Calu3 (cell line): ENCODE measurements at regions not wholly inside any gene's neighbourhood (a gene's known extent, or its start where the extent isn't known, plus 50 kb on each side); places are given as distances from the start of the nearest gene placed in this dataset.
A peak's percentile ranks its signal among the peaks of the same experiment; 100 is the strongest.

Source experiments
- BruUV-seq: library from RNA; stranded (reverse); fragments of 400-500 nt; replicated peaks from 2 replicates; lab custom pipeline; 2021; lab: Mats Ljungman, UMichigan
- CTCF ChIA-PET: fragments of 300-600 bp; sonication (Branson Sonifier 250); formaldehyde crosslinking; loops from one replicate; lab custom pipeline; 2022; ENCODE audit warnings: antibody characterized with exemption; lab: Charles Lee
- DNase-seq: peaks from one replicate; pipeline ENCODE4 v3.0.0; 2022
- H3K27ac Mint-ChIP-seq: one replicate; pipeline ENCODE4 v1.8.0; 2022; ENCODE audit warnings: mixed read lengths; ENCODE audit not compliant: unreplicated experiment
- H3K27me3 Mint-ChIP-seq: one replicate; pipeline ENCODE4 v1.8.0; 2022; ENCODE audit warnings: mixed read lengths; ENCODE audit not compliant: unreplicated experiment
- H3K36me3 Mint-ChIP-seq: one replicate; pipeline ENCODE4 v1.8.0; 2022; ENCODE audit warnings: mild to moderate bottlenecking, moderate library complexity, mixed read lengths; ENCODE audit not compliant: insufficient read depth, unreplicated experiment
- H3K4me1 Mint-ChIP-seq: one replicate; pipeline ENCODE4 v1.8.0; 2022; ENCODE audit warnings: mild to moderate bottlenecking, low read depth, mixed read lengths; ENCODE audit not compliant: unreplicated experiment
- H3K4me3 Mint-ChIP-seq: one replicate; pipeline ENCODE4 v1.8.0; 2022; ENCODE audit warnings: mild to moderate bottlenecking, low read depth, moderate library complexity, mixed read lengths; ENCODE audit not compliant: unreplicated experiment
- H3K9me3 Mint-ChIP-seq: one replicate; pipeline ENCODE4 v1.8.0; 2022; ENCODE audit warnings: low read depth, mixed read lengths; ENCODE audit not compliant: unreplicated experiment
- intact Hi-C: fragments of 100-400 bp; cut with micrococcal nuclease; formaldehyde crosslinking; loops from one replicate; pipeline ENCODE4 v1.10.0; 2022; ENCODE audit not compliant: unreplicated experiment
- TF ChIP-seq, protein P1 (sequence below): fragments of 200-600 bp; IDR thresholded peaks from one replicate; pipeline ENCODE4 v1.8.0; 2022; ENCODE audit warnings: antibody characterized with exemption; ENCODE audit not compliant: unreplicated experiment

DNA sequence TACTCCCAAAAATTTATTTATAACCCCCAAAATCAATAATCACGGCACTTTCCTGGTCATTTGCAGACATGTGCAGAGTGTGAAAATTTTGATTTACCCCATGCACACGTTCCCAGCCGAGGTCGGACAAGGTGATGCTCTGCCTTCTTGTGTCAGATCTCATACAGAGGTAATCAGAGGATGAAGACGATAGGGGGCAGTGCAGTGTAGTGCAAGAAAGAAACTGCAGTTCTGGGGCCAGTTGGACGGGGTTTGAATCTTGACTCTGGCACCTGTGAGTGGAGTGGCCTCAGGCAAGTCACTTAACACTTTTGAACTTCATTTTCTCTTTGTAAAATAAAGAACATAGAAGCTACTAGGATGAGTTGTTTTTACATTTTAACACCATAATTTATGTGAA lies 88.4 kb downstream of the FRMPD3 start:
- peak; percentile 63 for DNase-seq
- Mint-ChIP-seq H3K27me3 (peaks cover 22% of the 10 kb centered on the region), H3K9me3 (no peaks in the 10 kb centered on the region), H3K4me3 (no peak overlapping the region), H3K36me3 (no peaks in the 10 kb centered on the region), H3K27ac (no peak overlapping the region), H3K4me1 (no peaks in the 10 kb centered on the region)
- TF ChIP-seq, protein P1, sequence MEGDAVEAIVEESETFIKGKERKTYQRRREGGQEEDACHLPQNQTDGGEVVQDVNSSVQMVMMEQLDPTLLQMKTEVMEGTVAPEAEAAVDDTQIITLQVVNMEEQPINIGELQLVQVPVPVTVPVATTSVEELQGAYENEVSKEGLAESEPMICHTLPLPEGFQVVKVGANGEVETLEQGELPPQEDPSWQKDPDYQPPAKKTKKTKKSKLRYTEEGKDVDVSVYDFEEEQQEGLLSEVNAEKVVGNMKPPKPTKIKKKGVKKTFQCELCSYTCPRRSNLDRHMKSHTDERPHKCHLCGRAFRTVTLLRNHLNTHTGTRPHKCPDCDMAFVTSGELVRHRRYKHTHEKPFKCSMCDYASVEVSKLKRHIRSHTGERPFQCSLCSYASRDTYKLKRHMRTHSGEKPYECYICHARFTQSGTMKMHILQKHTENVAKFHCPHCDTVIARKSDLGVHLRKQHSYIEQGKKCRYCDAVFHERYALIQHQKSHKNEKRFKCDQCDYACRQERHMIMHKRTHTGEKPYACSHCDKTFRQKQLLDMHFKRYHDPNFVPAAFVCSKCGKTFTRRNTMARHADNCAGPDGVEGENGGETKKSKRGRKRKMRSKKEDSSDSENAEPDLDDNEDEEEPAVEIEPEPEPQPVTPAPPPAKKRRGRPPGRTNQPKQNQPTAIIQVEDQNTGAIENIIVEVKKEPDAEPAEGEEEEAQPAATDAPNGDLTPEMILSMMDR: no peak
- BruUV-seq: no TSS peak
- CTCF ChIA-PET: interaction anchor here (1.0 kb wide), 1 partner anchor 239 kb away, joined by 5 read pairs; the partner anchor contains the start of gene NCBP2L
- intact Hi-C loops: loop anchor here (1.0 kb wide), 1 partner anchor 91 kb away; no protein-coding TSS in a partner anchor

DNA sequence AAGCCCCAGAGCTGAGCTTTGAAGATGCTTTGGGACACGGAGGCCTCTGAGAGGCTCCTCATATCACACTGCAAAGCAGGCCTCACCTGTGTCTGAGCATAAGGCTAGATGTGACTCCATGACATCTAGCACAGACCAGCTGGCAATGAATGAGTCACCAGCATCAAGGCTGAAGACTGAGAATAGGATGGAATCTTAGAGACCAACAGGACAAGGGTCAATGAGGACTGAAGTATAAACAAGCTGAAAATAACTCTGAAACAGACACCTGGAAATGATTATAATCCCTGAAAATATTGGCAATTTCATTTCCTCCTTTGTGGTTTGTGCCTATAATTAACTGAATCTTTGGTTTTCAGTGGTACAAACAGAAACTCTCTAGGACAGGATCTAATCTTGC lies 87.1 kb upstream of the PRPS1 start:
- H3K9me3 Mint-ChIP-seq: no peaks in the 10 kb centered on the region
- H3K27me3 Mint-ChIP-seq: no peaks in the 10 kb centered on the region
- intact Hi-C loops: loop anchor here (2.0 to 5.0 kb wide), 2 partner anchors 236 to 354 kb away; partner anchors contain the start of genes NCBP2L and TSC22D3

DNA sequence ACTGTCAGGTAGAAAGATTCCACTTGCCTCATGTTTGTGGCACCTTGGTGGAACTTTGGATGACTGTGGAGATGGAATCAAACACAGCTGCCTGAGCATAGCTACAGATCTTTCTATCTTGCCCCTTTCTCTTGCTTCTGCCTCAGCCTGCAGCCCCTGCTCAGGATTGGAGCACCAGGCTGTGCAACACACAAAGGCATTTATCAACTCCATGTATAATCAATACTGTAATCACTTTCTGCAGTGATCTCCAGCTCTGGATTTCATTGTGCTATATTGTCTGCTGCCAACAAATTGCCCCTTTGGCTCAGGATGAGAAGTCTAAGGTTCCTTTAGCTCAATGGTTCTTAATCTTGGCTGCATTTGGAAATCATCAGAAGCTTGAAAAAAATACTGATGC lies 86.3 kb upstream of the PRPS1 start:
- no TSS peak for BruUV-seq
- CTCF ChIA-PET: interaction anchor here (0.6 to 1.6 kb wide), 8 partner anchors 13 to 647 kb away, joined by 3 to 7 read pairs (median 3); no protein-coding TSS in a partner anchor
- H3K27ac Mint-ChIP-seq: no peak overlapping the region

More for the DNA sequence above, 87.1 kb upstream of the PRPS1 start:
- Mint-ChIP-seq H3K27ac (no peak overlapping the region), H3K4me3 (no peak overlapping the region), H3K4me1 (no peaks in the 10 kb centered on the region), H3K36me3 (no peaks in the 10 kb centered on the region)
- CTCF ChIA-PET: interaction anchor here (1.2 kb wide), 1 partner anchor 543 kb away, joined by 3 read pairs; no protein-coding TSS in a partner anchor
- no TSS peak for BruUV-seq
- TF ChIP-seq, protein P1: no peak
- DNase-seq: no peak

DNA sequence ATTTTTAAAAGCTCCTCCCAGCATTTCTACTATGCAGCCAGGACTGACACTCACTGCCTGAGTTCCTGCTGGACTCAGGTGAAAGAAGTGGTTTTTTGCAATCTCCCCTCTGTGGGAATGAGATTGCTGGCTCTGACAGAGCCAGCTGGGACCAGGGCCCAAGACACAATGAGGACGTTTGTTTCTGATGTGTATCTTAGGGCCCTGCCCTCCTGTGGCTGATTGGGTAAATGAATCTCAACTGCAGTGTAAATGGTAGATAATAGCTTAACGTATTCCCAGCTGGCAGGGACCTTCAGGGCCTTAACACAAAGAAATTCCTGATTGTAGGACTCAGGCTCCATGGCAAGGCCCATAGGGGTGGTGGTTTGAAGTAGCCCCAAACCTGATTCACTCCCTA lies 85.8 kb upstream of the PRPS1 start:
- DNase-seq: peak; percentile 54
- CTCF ChIA-PET: interaction anchor here (0.6 to 1.6 kb wide), 9 partner anchors 12 to 471 kb away, joined by 3 to 7 read pairs (median 3); partner anchors contain the start of gene NCBP2L
- no peaks in the 10 kb centered on the region for H3K4me1 Mint-ChIP-seq
- no peak overlapping the region for H3K27ac Mint-ChIP-seq
- TF ChIP-seq, protein P1: no peak
- no peaks in the 10 kb centered on the region for H3K36me3 Mint-ChIP-seq
- no TSS peak for BruUV-seq
- H3K27me3 Mint-ChIP-seq: peaks cover 10% of the 10 kb centered on the region
- intact Hi-C loops: loop anchor here (2.0 to 5.0 kb wide), 2 partner anchors 86 to 235 kb away; partner anchors contain the start of genes NCBP2L, PRPS1 and TSC22D3
- no peak overlapping the region for H3K4me3 Mint-ChIP-seq
- no peaks in the 10 kb centered on the region for H3K9me3 Mint-ChIP-seq

More for the DNA sequence above, 86.3 kb upstream of the PRPS1 start:
- TF ChIP-seq, protein P1: no peak
- H3K27me3 Mint-ChIP-seq: peaks cover 5% of the 10 kb centered on the region
- no peak overlapping the region for H3K4me3 Mint-ChIP-seq
- DNase-seq: no peak
- no peaks in the 10 kb centered on the region for H3K9me3 Mint-ChIP-seq
- intact Hi-C loops: loop anchor here (2.0 to 5.0 kb wide), 2 partner anchors 87 to 235 kb away; partner anchors contain the start of genes NCBP2L, PRPS1 and TSC22D3
- no peaks in the 10 kb centered on the region for H3K36me3 Mint-ChIP-seq
- no peaks in the 10 kb centered on the region for H3K4me1 Mint-ChIP-seq
